GM19395 (cell line): ENCODE measurements at regions not wholly inside any gene's neighbourhood (a gene's known extent, or its start where the extent isn't known, plus 50 kb on each side); places are given as distances from the start of the nearest gene placed in this dataset.

Source experiments
- ATAC-seq: cut with Tn5 transposase; IDR thresholded peaks from one replicate; pipeline ENCODE4 v1.9.1; 2021; ENCODE audit warnings: mild to moderate bottlenecking, moderate library complexity; ENCODE audit not compliant: unreplicated experiment

DNA sequence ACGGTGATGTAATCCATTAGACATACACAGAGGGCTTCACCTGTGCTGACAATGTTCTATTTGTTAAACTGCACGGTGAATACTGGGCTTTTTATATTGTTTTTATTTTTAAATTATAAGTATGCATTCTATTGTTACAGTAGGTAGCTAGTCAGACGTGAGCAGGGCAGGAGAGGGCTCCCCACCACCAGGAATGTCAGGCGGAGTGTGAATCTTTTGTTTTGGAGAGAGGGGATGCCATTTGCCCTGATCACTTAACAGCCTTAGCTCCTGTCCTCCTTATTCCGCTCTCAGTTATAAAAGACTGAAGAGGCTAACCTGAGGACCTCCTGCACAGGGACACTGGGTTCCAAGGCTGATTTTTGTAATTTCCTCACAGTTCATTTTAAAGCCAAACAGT lies 151.6 kb upstream of the TAPT1 start:
- ATAC-seq, result no peak

DNA sequence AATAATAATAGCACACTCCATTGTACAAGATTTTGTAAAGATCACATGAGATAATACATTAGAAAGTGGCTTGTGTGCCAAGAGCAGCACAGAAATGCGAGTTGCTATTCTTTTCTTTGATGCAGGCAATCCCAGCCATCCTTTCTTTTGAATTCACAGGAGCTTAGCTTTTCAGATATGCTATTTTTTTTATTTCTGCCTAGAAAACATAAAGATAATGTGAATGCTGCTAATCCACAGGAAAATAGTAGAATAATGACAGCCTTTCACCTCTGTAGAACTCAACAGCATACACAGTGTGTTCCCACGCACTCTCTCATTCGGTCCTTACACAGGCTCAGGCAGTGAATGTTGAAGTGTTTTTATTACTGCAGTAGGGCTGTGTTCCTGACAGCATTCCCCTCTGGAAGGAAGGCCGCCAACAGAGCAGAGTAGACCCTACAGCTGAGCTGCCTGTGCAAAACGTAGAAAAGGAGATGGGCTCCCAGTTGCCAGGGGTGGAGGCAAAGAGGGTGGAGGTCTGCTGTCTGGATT lies 138.8 kb upstream of the TAPT1 start:
- no peak for ATAC-seq

DNA sequence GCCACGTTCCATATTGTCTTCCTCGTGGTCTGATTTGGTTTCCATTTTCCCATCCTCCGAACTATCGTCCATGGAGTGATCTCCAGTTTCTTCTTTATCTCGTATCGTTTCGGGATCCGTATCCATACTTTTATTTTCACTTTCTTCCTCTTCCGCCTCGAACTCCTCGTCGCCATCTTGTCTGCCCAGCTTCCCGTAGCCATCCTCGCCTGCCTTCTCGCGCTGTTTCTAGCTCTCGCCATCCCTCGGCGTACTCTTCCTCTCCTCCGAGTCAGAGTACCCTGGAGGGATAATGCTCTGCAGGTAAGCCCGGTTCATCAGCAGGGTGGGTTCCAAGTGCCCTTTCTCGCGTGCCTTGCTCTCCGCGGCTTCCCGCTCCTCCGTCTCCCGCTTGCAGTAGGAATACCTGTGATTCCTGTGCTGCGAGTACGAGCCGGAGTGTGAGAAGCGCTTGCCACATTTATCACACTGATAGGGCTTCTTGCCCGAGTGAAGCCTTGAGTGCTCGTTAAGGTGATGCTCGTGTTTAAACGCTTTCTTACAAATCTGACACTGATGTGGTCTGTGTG lies 134.5 kb upstream of the TAPT1 start:
- no peak for ATAC-seq

- ATAC-seq, result no peak
Observed at GRCh38 chr4:16353165-16353564, 126.9 kb upstream of the TAPT1 start.

- no peak for ATAC-seq
Observed at GRCh38 chr4:16351161-16351560, 124.9 kb upstream of the TAPT1 start.

- no peak for ATAC-seq
Observed at GRCh38 chr4:16344853-16345252, 118.6 kb upstream of the TAPT1 start.

DNA sequence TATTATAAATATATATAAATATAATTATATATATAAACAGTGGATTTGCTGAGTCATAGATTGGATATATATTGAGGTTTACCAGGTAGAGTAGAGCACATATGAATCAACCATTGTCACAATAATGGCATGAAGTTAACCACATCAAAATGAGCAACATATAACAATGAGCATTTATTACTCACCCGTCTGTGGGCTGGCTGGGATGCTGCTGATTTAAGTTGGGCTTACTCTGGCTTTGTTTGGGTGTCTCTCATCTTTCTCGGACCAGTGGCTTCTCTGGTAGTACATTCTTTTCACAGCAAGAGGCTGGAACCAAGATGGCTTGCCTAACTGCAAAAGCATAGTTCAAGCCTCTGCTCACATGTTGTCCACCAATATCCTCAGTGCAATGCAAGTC lies 111.7 kb upstream of the TAPT1 start:
- no peak for ATAC-seq

DNA sequence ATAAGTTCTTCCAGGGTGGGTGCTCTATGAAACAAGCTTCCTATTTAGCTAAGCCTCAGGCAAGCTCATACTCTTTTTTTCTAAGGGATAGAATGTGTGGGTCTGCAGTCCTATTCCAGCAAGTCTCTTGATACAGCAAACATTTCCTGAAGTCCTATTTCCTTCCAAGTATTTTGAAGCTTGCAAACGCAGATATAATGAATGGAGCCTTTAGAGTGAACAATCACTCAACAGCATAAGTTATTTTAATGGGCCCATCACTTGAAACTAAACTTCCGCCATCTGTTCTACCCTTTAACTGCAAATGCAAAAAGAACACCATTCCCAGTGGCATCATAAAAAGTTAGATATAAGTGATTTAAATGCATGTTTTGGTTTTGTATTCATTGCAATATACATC lies 108.3 kb upstream of the TAPT1 start:
- ATAC-seq, result no peak

GRCh38 chr4:16329797-16330134 lies 103.5 kb upstream of the TAPT1 start:
- no peak for ATAC-seq

DNA sequence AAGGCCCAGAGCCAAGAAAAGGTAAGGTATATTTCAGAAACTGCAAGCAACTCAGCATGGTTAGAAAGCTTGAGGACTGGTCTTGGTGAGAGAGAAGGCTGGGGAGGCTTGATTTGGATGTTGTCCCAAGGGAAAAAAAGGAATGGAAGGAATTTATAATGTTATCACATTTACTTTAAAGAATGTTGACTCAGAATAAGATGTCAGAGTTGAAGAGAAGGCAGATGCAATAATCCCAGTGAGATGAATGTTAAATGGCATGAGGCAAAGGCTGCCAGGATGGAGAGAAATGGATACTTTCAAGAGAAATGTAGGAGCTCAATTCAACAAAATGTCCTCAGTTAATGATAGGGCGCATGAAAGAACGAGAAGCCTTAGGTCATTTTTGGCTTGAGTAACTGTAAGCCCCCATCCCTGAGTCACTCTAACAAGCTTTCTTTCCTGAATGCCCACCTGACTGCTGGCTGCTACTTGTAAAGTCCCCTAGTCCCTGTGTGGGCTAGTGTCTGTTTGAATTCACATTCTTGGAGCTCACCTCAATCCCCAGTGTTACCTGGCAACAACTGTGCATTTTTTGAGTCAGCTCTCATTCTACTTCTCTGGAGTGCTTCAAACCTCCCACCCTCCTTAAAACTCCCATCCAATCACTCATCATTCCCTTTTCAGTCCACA lies 103.0 kb upstream of the TAPT1 start:
- no peak for ATAC-seq

DNA sequence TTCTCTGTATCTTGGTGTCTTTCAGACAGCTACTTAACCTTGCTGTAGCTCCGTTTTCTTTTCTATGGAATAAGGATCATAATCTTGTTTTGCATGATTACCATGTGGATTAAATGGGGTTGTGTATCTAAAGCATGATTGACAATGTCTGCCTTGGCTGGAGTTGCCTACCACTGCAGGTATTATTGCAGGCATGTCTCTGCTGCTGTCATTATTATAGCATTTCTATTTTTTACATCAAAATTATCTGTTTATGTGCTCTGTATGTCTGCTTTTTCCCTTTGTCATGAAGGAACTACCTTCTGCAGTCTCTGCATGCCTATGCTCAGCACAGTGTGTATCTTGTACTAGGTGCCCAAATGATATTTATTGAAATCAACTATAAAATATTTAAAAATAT lies 95.9 kb upstream of the TAPT1 start:
- ATAC-seq, result no peak

DNA sequence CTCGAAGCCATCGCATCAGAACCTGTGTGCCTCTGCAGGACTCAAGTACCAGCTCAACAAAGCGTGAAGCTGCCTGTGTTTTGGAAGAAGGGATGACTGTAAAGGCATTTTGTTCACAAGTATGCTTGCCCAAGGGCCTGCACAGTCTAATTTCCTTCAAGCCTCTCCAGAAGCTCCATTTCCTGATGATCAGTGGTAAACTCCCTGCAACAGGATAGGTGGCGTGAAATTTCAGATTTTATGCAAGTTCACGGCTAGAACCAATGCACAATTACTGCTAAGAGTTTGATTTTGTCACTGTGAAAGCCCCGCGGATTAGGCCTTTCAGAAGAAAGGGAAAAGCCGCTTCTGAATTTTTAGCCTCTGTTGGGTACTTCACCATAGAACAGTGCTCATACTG lies 89.2 kb upstream of the TAPT1 start:
- ATAC-seq, result no peak

DNA sequence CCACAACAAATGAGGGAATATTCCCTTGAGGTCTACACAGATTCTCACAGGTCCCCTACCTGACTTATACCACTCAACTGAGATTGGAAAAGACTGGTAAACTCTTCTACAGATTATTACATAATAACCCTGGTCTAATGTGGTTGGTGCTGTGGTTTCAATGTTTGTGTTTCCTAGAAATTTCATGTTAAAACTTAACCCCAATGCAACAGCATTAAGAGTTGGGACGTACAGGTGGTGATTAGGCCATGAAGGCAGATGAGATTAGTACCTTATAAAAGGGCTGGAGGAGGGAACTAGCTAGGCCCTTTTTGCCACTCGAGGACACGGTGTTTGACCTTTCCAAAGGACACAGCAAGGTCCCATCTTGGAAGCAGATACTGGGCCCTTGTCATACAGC lies 84.3 kb upstream of the TAPT1 start:
- no peak for ATAC-seq

DNA sequence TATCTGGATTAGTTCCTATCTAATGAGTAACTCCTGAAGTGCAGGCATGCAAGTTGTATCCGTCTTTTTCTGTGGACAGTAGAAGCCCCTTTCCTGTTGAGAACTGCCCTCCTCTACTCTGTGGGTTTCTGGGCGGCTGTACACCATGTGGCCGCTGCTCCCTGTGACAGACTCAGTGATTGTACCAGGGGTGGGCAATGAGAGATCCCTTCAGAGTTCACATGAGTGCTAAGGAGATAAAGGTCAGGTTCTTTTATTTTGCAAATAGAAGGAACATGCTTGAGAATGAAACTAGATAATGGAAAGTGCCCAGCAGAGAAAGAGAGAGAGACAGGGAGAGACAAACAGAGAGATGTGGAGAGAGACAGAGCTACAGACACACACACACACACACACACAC lies 76.4 kb upstream of the TAPT1 start:
- no peak for ATAC-seq

DNA sequence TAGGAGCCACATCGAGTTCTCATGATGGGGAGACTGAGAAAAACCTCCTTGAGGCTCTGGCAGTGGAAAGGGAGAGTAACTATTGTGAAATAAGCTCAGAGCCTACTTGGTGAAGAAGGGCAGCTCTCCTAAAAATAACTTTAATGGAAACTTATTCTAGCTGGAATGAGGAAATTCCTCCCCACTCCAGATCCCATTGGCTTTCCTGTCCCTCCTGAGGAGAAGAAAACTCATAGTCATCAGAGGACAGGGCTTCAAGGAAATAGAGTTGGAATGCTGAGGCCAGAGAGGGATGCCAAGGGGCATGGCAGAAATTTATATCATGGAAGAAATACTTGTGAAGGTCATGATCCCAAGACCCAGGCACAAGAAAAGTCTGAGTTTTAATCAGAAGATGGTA lies 70.7 kb upstream of the TAPT1 start:
- no peak for ATAC-seq

DNA sequence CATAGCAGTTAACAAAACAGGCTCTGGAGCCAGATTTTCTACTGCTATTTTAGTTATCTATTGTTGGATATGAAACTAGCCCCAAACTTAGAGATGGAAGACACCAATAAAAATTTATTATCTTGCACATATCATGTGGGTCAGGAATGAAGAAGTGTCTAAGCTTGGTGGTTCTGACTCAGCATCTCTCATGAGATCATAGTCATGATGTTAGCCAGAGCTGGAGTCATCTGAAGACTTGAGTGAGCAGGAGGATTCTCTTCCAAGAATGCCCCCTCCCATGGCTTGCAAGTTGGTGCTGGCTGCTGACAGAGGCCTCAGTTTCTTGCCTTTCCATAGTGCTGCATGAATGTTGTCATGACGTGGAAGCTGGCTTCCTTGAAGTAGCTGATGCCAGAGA lies 68.2 kb upstream of the TAPT1 start:
- ATAC-seq, result no peak

- ATAC-seq, result no peak
Observed at GRCh38 chr4:16293210-16293838, 67.1 kb upstream of the TAPT1 start.

- ATAC-seq, result no peak
Observed at GRCh38 chr4:16292585-16292984, 66.3 kb upstream of the TAPT1 start.

- no peak for ATAC-seq
Observed at GRCh38 chr4:16290681-16291420, 64.6 kb upstream of the TAPT1 start.

- ATAC-seq, result no peak
Observed at GRCh38 chr4:16289897-16290554, 63.8 kb upstream of the TAPT1 start.

DNA sequence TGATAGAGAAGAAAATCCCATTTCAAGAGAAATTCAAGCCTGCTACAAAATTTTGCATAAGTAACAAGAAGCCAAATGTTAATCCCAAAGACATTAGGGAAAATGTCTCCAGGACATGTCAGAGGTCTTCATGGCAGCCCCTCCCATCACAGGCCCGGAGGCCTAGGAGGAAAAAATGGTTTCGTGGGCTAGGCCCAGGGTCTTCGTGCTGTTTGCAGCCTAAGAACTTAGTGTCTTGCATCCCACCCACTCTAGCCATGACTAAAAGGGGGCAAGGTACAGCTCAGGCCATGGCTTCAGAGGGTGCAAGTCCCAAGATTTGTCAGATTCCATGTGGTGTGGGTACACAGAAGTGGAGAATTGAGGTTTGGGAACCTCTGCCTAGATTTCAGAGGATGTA lies 57.8 kb upstream of the TAPT1 start:
- ATAC-seq, result no peak
